Skeletal muscle satellite cell (primary cell): ENCODE measurements at regions not wholly inside any gene's neighbourhood (a gene's known extent, or its start where the extent isn't known, plus 50 kb on each side); places are given as distances from the start of the nearest gene placed in this dataset.

Experiments used
- H3K27me3 ChIP-seq: 2 replicates; pipeline ENCODE4 v1.7.0; 2013; ENCODE audit warnings: low read length; ENCODE audit not compliant: control insufficient read depth, insufficient read depth
- H3K36me3 ChIP-seq: 2 replicates; pipeline ENCODE4 v1.7.0; 2013; ENCODE audit warnings: mild to moderate bottlenecking, control low read depth, low read length; ENCODE audit not compliant: insufficient read depth
- H3K4me1 ChIP-seq: 2 replicates; pipeline ENCODE4 v1.7.0; 2013; ENCODE audit warnings: low read length; ENCODE audit not compliant: control insufficient read depth, insufficient read depth
- H3K4me2 ChIP-seq: 2 replicates; pipeline ENCODE4 v1.7.0; 2013; ENCODE audit warnings: mild to moderate bottlenecking, low read length
- H3K4me3 ChIP-seq: 2 replicates; pipeline ENCODE4 v1.7.0; 2013; ENCODE audit warnings: low read length
- H3K9ac ChIP-seq: 2 replicates; pipeline ENCODE4 v1.7.0; 2013; ENCODE audit warnings: mild to moderate bottlenecking, low read depth, low read length, moderate library complexity
- H3K9me3 ChIP-seq: replicated peaks from 2 replicates; pipeline ENCODE4 v1.7.0; 2013; ENCODE audit warnings: mild to moderate bottlenecking, control low read depth, low read length

DNA sequence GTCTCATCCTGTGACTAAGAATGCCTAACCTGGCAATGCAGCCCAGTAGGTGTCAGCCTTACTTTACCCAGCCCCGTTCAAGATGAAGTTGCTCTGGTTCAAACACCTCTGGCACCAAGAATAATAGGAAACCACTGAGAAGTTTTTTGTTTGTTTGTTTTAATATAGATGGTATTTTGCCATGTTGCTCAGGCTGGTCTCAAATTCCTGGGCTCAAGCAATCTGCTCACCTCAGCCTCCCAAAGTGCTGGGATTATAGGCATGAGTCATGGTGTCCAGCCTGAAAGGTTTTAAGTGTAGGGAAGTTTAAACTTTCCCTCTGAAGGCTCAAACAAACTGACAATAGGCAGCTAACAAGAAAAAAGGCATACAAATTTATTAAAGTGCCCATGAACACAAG lies 51.2 kb upstream of the ABCC4 start:
- Histone ChIP-seq H3K9ac (no peak overlapping the region), H3K4me3 (no peak overlapping the region), H3K27me3 (peaks cover 13% of the 10 kb centered on the region), H3K9me3 (no peaks in the 10 kb centered on the region), H3K36me3 (no peaks in the 10 kb centered on the region), H3K4me2 (no peak overlapping the region), H3K4me1 (no peaks in the 10 kb centered on the region)

DNA sequence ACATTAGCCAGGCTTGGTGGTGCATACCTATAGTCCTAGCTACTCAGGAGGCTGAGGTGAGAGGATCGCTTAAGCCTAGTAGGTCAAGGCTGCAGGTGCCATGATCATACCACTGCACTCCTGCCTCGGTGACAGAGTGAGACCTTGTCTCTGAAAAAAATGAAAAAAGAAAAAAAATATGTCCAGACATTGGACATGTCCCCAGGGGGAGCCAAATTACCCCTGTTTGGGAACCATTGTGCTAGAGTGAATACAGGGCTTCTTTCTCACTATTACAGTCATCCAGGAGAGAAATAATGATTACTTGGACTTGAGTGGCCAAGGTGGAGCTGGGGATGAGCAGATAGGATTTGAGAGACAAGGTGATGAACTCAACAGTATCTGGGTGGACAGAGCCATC lies 52.9 kb upstream of the ABCC4 start:
- Histone ChIP-seq H3K9ac (no peak overlapping the region), H3K4me1 (no peaks in the 10 kb centered on the region), H3K4me2 (no peak overlapping the region), H3K9me3 (no peaks in the 10 kb centered on the region), H3K36me3 (no peaks in the 10 kb centered on the region), H3K27me3 (peaks cover 10% of the 10 kb centered on the region), H3K4me3 (no peak overlapping the region)

DNA sequence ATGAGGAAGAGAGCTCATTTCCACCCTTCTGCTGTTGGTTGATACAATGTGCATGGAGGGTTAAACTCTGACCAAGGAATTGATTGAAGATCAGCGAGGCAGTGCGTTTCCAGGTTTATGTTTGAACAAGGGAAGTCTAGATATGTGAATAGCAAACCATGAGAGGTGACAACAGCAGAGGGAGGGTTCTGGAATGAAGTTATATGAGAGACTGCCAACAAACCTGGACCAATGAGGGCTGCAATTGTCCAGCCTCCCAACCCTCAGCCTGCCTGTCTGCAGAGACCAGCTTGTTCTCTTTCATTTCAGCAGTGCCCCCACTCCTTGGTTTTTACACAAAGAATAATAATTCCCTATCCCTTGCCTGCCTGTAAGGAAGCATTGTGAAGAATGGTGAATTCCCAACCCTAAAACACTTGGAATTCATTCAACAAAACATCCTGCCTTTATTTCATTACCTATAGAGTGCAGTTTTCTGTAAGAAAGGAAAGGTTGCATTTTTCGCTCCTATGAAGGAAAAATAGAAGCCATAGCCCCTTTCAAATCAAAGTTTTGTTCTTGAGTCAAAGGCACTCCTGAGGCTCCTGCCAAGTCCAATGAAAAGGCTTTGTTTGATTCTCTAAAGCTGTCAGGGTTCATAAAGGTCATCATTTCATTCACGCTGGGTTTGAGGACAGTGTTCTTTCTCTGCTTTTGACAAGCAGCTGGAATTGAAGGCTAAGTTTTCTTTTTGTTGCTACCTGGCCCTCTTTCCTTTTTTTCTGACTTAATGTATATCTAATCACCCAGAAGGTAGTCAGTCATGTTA lies 53.6 kb upstream of the ABCC4 start:
- Histone ChIP-seq H3K27me3 (peaks cover 10% of the 10 kb centered on the region), H3K4me3 (no peak overlapping the region), H3K4me1 (no peaks in the 10 kb centered on the region), H3K36me3 (no peaks in the 10 kb centered on the region), H3K4me2 (no peak overlapping the region), H3K9me3 (no peaks in the 10 kb centered on the region), H3K9ac (no peak overlapping the region)

DNA sequence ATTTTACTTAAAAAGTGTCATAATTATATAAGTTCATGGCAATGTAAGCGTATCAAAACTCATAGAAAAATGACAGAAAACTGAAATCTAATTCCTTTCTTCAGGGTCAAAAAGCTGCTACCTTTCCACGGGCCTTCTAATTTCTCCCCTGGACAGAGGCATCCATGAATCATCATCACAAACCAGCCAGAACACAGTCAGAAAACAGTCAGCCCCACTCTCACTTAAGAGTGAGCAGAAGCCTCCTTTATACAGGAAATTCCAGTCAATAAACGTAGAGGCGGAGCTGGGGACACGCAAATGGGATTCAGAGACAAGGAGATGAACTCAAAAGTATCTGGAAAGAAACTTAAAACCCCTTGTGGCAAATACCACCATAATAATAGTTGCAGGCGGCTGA lies 54.2 kb upstream of the ABCC4 start:
- H3K9me3 ChIP-seq: no peaks in the 10 kb centered on the region
- no peak overlapping the region for H3K4me2 ChIP-seq
- no peak overlapping the region for H3K9ac ChIP-seq
- H3K27me3 ChIP-seq: peaks cover 10% of the 10 kb centered on the region
- no peaks in the 10 kb centered on the region for H3K36me3 ChIP-seq
- no peak overlapping the region for H3K4me3 ChIP-seq
- H3K4me1 ChIP-seq: no peaks in the 10 kb centered on the region

DNA sequence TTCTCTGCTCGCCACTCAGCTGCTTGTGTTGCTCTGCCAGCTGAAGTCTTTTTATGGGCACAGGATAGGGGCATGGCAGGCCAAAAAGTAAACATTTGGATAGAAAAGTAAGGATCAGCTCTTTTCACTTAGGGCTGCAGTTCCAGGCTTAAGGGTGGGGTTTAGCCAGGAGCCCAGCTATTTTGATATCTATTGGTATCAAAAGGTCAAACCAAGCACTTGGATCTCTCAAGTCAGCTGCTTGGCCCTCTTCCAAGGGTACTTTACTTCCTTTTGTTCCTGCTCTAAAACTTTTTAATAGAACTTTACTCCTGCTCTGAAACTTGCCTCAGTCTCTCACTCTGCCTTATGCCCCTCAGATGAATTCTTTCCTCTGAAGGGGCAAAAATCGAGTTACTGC lies 55.7 kb upstream of the ABCC4 start:
- Histone ChIP-seq H3K4me3 (no peak overlapping the region), H3K4me2 (no peak overlapping the region), H3K4me1 (no peaks in the 10 kb centered on the region), H3K9ac (no peak overlapping the region), H3K36me3 (no peaks in the 10 kb centered on the region), H3K9me3 (no peaks in the 10 kb centered on the region), H3K27me3 (peaks cover 7% of the 10 kb centered on the region)

DNA sequence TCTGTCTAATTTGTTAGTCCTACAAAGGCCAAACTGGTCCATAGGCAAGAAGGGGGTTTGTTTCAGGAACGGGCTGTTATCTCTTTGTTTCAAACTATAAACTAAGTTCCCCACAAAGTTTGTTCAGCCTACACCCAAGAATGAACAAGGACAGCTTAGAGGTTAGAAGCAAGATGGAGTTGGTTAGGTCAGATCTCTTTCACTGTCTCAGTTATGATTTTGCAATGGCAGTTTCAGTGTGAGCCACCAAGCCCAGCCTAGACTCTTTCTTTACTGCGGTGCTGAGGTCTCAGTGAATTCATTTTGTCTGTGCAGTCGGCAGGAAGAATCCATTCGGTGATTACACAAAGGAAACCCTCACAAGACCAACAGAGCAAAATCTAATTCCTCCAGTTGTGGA lies 56.6 kb upstream of the ABCC4 start:
- H3K27me3 ChIP-seq: peaks cover 6% of the 10 kb centered on the region
- H3K9ac ChIP-seq: no peak overlapping the region
- no peak overlapping the region for H3K4me2 ChIP-seq
- H3K9me3 ChIP-seq: no peaks in the 10 kb centered on the region
- no peak overlapping the region for H3K4me3 ChIP-seq
- no peaks in the 10 kb centered on the region for H3K4me1 ChIP-seq
- H3K36me3 ChIP-seq: no peaks in the 10 kb centered on the region

DNA sequence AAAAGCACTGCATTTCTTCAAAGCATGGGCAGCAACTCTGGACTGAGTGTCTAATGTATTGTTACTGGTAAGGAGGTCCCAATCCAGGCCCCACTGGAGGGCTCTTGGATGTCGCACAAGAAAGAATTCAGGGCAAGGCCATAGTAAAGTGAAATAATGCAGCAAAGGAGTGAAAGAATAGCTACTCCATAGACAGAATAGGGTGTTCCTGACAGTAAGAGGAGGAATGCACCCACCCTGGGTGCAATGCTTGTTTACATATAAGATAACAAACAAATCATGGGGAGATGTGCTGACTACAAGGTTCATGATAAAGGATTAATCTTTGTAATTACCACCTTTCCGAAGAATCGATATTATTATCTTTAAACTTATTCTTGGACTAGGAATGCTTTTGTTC lies 58.8 kb upstream of the ABCC4 start:
- Histone ChIP-seq H3K27me3 (no peaks in the 10 kb centered on the region), H3K4me2 (no peak overlapping the region), H3K4me1 (no peaks in the 10 kb centered on the region), H3K36me3 (no peaks in the 10 kb centered on the region), H3K9me3 (no peaks in the 10 kb centered on the region), H3K9ac (no peak overlapping the region), H3K4me3 (no peak overlapping the region)

DNA sequence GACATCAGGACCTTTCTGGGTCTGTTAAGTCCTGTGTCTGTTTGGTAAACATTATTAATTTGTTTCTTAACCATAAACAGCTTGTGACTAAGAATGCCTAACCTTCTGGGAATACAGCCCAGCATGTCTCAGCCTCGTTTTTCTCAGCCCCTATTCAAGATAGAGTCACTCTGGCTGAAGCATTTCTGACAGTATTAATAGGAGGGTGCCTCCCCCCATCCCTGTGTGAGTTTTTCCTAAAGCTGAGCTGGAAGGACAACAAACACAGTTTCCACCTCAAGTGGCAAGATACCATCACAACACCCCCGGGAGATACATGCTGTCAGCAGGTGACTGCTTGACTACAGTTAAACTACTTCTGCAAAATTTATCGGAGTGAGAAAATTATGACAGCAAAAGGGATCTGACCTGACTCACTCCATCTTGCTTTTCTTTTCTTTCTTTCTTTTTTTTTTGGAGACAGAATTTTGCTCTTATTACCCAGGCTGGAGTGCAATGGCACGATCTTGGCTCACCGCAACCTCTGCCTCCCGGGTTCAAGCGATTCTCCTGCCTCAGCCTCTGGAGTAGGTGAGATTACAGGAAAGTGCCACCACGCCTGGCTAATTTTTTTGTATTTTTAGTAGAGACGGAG lies 59.3 kb upstream of the ABCC4 start:
- H3K4me1 ChIP-seq: no peaks in the 10 kb centered on the region
- no peak overlapping the region for H3K9ac ChIP-seq
- no peaks in the 10 kb centered on the region for H3K27me3 ChIP-seq
- no peak overlapping the region for H3K4me3 ChIP-seq
- H3K36me3 ChIP-seq: no peaks in the 10 kb centered on the region
- H3K4me2 ChIP-seq: no peak overlapping the region
- no peaks in the 10 kb centered on the region for H3K9me3 ChIP-seq

DNA sequence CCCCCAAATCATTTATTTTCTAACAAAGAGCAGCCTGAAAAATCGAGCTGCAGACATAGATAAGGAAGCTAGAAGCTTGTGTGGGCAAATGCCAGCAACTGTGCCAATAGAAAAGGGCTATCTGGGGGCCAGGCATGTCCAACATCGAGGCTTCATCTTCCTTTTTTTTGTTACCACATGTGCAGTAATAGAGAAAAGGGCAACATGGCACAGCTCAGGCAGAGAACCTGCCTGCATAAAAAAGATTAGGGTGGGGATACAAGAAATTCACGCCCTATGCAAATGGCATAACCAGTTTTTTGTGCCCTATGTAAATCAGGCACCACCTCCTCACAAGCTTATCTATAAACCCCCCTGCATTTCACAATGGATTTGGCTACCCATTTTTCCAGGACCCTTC lies 60.4 kb upstream of the ABCC4 start:
- H3K36me3 ChIP-seq: no peaks in the 10 kb centered on the region
- H3K4me1 ChIP-seq: no peaks in the 10 kb centered on the region
- no peaks in the 10 kb centered on the region for H3K27me3 ChIP-seq
- no peak overlapping the region for H3K4me3 ChIP-seq
- H3K9ac ChIP-seq: no peak overlapping the region
- H3K4me2 ChIP-seq: no peak overlapping the region
- H3K9me3 ChIP-seq: no peaks in the 10 kb centered on the region

DNA sequence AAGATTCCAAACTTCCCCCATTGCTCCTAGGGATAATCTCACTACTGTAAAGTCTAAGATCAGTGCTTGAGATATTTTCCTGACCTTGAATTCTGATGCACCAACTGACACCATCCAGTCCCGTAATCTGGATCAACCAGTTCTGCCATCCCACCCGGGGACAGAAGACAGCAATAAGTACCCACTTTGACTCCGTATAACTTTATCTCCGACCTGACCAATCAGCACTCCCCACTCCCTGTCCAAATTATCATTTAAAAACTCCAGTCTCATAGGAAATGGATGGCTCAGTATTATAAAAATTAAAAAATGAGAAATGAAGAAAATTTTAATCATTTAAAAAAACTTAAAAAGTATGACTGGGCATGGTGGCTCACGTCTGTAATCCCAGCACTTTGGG lies 61.4 kb upstream of the ABCC4 start:
- H3K4me1 ChIP-seq: no peaks in the 10 kb centered on the region
- H3K36me3 ChIP-seq: no peaks in the 10 kb centered on the region
- no peak overlapping the region for H3K4me3 ChIP-seq
- peaks cover 2% of the 10 kb centered on the region for H3K27me3 ChIP-seq
- H3K9ac ChIP-seq: no peak overlapping the region
- H3K9me3 ChIP-seq: no peaks in the 10 kb centered on the region
- H3K4me2 ChIP-seq: no peak overlapping the region

DNA sequence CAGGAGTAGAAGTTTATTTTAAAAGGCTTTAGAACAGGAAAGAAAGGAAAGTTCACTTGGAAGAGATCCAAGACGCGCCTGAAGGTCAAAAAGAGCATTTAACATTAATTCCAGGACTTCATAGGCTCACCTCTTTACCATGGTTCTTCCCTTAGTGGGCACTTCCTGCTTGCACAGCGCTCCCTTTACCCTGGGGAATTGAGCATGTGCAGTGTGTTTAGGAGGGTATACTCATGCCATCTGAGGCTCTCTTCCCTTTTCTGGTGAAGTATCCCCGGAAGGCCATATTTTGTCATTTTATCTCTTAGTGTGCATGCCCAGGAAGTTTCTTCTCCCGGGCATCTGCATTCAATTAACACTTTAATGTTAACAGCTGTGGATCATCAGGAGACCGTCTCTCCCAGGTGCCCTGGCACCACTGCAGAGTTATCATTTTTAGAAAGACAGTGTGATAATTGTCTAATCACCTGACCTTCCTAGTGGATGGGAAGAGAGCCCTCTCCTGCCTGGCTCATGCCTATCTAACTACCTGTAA lies 66.1 kb upstream of the ABCC4 start:
- Histone ChIP-seq H3K9ac (no peak overlapping the region), H3K4me1 (no peaks in the 10 kb centered on the region), H3K4me3 (no peak overlapping the region), H3K9me3 (no peaks in the 10 kb centered on the region), H3K27me3 (peaks cover 2% of the 10 kb centered on the region), H3K36me3 (no peaks in the 10 kb centered on the region), H3K4me2 (no peak overlapping the region)

DNA sequence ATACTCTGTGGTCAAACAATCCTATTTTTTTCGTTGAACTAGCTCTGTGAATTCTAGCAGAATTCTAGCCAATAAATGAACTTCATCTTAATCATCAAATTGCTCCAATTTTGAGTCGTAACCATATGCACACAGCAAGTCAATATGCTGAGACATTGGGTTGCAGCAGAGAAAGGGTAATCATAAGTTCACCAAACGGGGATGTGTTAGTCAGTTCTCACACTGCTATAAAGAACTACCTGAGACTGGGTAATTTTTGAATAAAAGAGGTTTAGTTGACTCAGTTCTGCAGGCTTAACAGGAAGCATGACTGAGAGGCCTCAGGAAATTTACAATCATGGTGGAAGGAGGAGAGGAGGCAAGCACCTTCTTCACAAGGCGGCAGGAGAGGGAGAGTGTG lies 67.7 kb upstream of the ABCC4 start:
- H3K4me3 ChIP-seq: no peak overlapping the region

More for the DNA sequence above, 67.7 kb upstream of the ABCC4 start:
- Histone ChIP-seq H3K27me3 (peaks cover 2% of the 10 kb centered on the region), H3K4me2 (no peak overlapping the region), H3K9ac (no peak overlapping the region), H3K36me3 (no peaks in the 10 kb centered on the region), H3K4me1 (no peaks in the 10 kb centered on the region), H3K9me3 (no peaks in the 10 kb centered on the region)
